Upper lobe of left lung (tissue), 4 donors: ENCODE measurements at regions not wholly inside any gene's neighbourhood (a gene's known extent, or its start where the extent isn't known, plus 50 kb on each side); places are given as distances from the start of the nearest gene placed in this dataset.

ENCODE experiments used
- POLR2A ChIP-seq, 4 donors: fragments of 450-650 bp; IDR thresholded peaks; one replicate each; pipeline ENCODE4 v1.5.1; 2016 to 2017; ENCODE audit warnings: antibody characterized with exemption in 4 of 4, mild to moderate bottlenecking in 2 of 4
- TF ChIP-seq, protein P1 (sequence below), 6 experiments: fragments of 450-650 bp in 4 of 6; fragments of 200-600 bp in 2 of 6; sonication (generic) in 2 of 6; IDR thresholded peaks; one replicate each; pipeline ENCODE4 v1.5.1; 2016 to 2019; ENCODE audit warnings: antibody characterized with exemption in 6 of 6

DNA sequence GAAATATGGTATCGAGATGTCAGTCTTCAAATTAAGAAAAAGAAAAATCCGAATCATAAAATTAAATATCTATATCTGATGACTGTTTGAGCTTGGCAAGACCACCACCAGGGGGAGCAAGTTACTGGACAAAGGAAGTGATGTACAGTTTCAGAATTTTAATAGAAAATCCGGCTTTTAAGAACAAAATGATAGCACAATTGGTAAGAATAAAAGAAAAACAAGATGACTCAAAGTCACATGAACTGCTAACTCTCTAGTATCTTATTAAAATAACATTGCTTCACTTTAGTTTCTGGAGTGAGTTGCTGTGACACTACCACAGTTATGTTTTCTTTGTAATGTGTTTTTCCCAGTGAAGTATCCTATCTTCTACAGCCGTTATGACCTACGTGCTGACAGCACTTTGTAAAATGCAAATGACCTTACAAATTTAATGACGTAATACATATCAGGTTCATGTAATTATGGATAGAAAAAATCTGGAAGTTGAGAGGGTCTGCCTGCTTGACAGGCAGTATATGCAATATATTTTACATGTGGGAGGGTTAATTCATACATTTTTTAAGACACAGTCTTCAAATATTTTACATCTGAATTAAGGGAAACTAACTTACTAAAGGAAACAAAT, 405.3 kb upstream of the HS3ST5 start:
- TF ChIP-seq, protein P1, sequence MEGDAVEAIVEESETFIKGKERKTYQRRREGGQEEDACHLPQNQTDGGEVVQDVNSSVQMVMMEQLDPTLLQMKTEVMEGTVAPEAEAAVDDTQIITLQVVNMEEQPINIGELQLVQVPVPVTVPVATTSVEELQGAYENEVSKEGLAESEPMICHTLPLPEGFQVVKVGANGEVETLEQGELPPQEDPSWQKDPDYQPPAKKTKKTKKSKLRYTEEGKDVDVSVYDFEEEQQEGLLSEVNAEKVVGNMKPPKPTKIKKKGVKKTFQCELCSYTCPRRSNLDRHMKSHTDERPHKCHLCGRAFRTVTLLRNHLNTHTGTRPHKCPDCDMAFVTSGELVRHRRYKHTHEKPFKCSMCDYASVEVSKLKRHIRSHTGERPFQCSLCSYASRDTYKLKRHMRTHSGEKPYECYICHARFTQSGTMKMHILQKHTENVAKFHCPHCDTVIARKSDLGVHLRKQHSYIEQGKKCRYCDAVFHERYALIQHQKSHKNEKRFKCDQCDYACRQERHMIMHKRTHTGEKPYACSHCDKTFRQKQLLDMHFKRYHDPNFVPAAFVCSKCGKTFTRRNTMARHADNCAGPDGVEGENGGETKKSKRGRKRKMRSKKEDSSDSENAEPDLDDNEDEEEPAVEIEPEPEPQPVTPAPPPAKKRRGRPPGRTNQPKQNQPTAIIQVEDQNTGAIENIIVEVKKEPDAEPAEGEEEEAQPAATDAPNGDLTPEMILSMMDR (IDR thresholded peaks at IDR 0.05) = peak in 5 of 6 experiments; percentile 20 to 52 (median 37)
- TF ChIP-seq POLR2A (IDR thresholded peaks at IDR 0.05) = no peak
